ENCODE measurements at regions not wholly inside any gene's neighbourhood (a gene's known extent, or its start where the extent isn't known, plus 50 kb on each side); places are given as distances from the start of the nearest gene placed in this dataset.

- TF ChIP-seq SFPQ (IDR thresholded peaks at IDR 0.05; ENCODE audit: low read depth, low read length), result no peak
Observed at GRCh38 chr3:18919158-18919557, 229.2 kb upstream of the KCNH8 start (continued).

- Histone ChIP-seq H3K27me3 (ENCODE audit: control insufficient read depth in 2 of 2, insufficient read depth in 2 of 2, low read length in 2 of 2) (no peaks in the 10 kb centered on the region), H3K9me1 (ENCODE audit: control insufficient read depth, insufficient read depth, low read length) (no peaks in the 10 kb centered on the region), H4K20me1 (replicated peaks; ENCODE audit: control insufficient read depth, insufficient read depth, low read length) (no peaks in the 10 kb centered on the region), H3K79me2 (ENCODE audit: control insufficient read depth, insufficient read depth, low read length) (no peaks in the 10 kb centered on the region), H3K36me3 (ENCODE audit: control insufficient read depth, insufficient read depth, low read length) (no peaks in the 10 kb centered on the region), H3K4me3 (no peak overlapping the region), H3K4me2 (ENCODE audit: insufficient read depth, low read length) (no peak overlapping the region), H3K9ac (ENCODE audit: insufficient read depth in 1 of 2, low read depth in 2 of 2, low read length in 2 of 2) (no peak overlapping the region), H3K27ac (ENCODE audit: extremely low read depth, low read depth, low read length) (no peak overlapping the region), H3K4me1 (replicated peaks in 1 of 2; ENCODE audit: control insufficient read depth in 2 of 2, insufficient read depth in 2 of 2, low read length in 2 of 2) (no peaks in the 10 kb centered on the region), H3K9me3 (replicated peaks; ENCODE audit: control insufficient read depth, insufficient read depth, low read depth, low read length) (no peaks in the 10 kb centered on the region), H2AFZ (ENCODE audit: low read depth, low read length) (no peak overlapping the region)
- ChIA-PET CTCF (ENCODE audit: low intra/inter-chr PET ratio) (no interaction called here), POLR2A (no interaction called here)
- 0% methylated on average over 1 of the region's 1 CpG for WGBS (ENCODE audit: insufficient coverage, low coverage, missing lambda C conversion rate)
- DNase-seq (ENCODE audit: extremely low read depth in 1 of 4, low spot score in 3 of 4) (no peak), FAIRE-seq (no peak), ATAC-seq (no peak)
- BruUV-seq (replicated peaks), result no TSS peak
- in situ Hi-C loops (cut with MboI), result no loop called here
- intact Hi-C loops (cut with micrococcal nuclease), result no loop called here
- TF ChIP-seq ZC3H11A (IDR thresholded peaks at IDR 0.05; ENCODE audit: low read depth, low read length) (no peak), CREB5 (CRISPR knock-in tag; IDR thresholded peaks at IDR 0.05) (no peak), KHSRP (IDR thresholded peaks at IDR 0.05) (no peak), MXD1 (CRISPR knock-in tag; IDR thresholded peaks at IDR 0.05; ENCODE audit: borderline replicate concordance, poor library complexity, severe bottlenecking) (no peak), NCOA4 (IDR thresholded peaks at IDR 0.05; ENCODE audit: partially characterized antibody) (no peak), JUNB (CRISPR knock-in tag; conservative IDR thresholded peaks at IDR 0.05) (no peak), ZNF282 (CRISPR knock-in tag; IDR thresholded peaks at IDR 0.05) (no peak), ZNF316 (IDR thresholded peaks at IDR 0.05) (no peak), CTCFL (IDR thresholded peaks at IDR 0.05; ENCODE audit: borderline replicate concordance, insufficient read depth, low read depth, low read length, poor library complexity, severe bottlenecking) (no peak), PTRF (tag; IDR thresholded peaks at IDR 0.05) (no peak)
Observed at GRCh38 chr3:18917923-18918322, 230.4 kb upstream of the KCNH8 start.

Measured in K562 (cell line).